A549 (cell line): ENCODE measurements at regions not wholly inside any gene's neighbourhood (a gene's known extent, or its start where the extent isn't known, plus 50 kb on each side); places are given as distances from the start of the nearest gene placed in this dataset.

ENCODE experiments used
- EP300 ChIP-seq, 2 experiments: fragments of >200 bp; sonication (Bioruptor Twin); formaldehyde crosslinking; IDR thresholded peaks; 2 replicates in 1 of 2; 3 replicates in 1 of 2; pipeline ENCODE4 v1.6.1; 2016 to 2017
- FOXS1 ChIP-seq: fragments of 250-450 bp; sonication (Bioruptor Pico); IDR thresholded peaks from 2 replicates; pipeline ENCODE4 v1.5.0; 2020; ENCODE audit warnings: mild to moderate bottlenecking, moderate library complexity
- HDAC2 ChIP-seq: fragments of 200-600 bp; sonication (generic); IDR thresholded peaks from 2 replicates; pipeline ENCODE4 v1.6.1; 2016
- MAFK ChIP-seq: fragments of 450-650 bp; IDR thresholded peaks from 2 replicates; pipeline ENCODE4 v1.6.1; 2014; ENCODE audit not compliant: partially characterized antibody
- POLR2A ChIP-seq: IDR thresholded peaks from 2 replicates; pipeline ENCODE4 v1.6.1; 2012; ENCODE audit warnings: mild to moderate bottlenecking, low read length
- RAD21 ChIP-seq, 2 experiments: fragments of >200 bp in 1 of 2; sonication (Bioruptor Twin) in 1 of 2; formaldehyde crosslinking in 1 of 2; IDR thresholded peaks in 1 of 2; conservative IDR thresholded peaks in 1 of 2; 2 replicates in 1 of 2; 3 replicates in 1 of 2; pipeline ENCODE4 v1.6.1; 2012 to 2018; ENCODE audit warnings: inconsistent platforms in 1 of 2
- TF ChIP-seq, protein P1 (sequence below): fragments of >200 bp; sonication (Bioruptor Twin); formaldehyde crosslinking; IDR thresholded peaks from 3 replicates; pipeline ENCODE4 v1.5.1; 2016
- TF ChIP-seq, protein P2 (sequence below): IDR thresholded peaks from 2 replicates; pipeline ENCODE4 v1.6.1; 2012
- TF ChIP-seq, protein P3 (sequence below): fragments of 450-650 bp; IDR thresholded peaks from 2 replicates; pipeline ENCODE4 v1.6.1; 2014; ENCODE audit warnings: antibody characterized with exemption
- TF ChIP-seq, protein P4 (sequence below): fragments of 200-600 bp; sonication (generic); IDR thresholded peaks from 2 replicates; pipeline ENCODE4 v1.6.1; 2016; ENCODE audit warnings: antibody characterized with exemption, mild to moderate bottlenecking, moderate library complexity

DNA sequence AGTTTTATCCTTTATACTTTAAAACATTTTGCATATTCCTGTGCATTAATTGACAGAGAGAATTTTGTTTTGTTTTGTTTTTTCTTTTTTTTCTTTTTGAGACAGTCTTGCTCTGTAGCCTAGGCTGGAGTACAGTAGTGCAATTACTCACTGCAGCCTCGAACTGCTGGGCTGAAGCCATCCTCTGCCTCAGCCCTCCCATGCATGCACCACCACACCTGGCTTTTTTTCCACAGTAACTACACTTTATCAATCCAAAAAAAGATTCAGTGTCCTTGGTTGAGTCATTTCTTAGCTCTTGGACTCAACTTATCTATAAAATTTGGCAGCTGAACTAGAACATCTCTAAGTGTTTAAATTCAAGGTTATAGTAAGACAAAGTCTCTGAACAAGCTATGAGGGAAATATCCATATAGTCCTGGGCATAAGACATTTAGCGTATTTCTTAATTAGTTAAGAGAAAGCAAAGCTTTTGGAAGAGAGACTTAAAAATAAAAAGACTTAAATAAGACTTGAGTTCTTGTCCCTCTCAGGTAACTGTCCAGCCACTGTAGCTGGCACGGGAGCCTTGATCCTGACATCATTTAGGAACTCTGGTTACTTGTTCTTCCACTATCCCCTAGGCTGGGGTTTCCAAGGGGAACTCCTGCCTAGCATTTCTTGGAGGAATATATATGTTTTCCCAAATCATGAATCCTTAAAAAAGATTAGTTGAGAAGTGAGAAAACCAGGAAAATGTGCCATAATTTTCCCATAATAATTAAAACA, 300.1 kb downstream of the HACE1 start:
- TF ChIP-seq, protein P1, sequence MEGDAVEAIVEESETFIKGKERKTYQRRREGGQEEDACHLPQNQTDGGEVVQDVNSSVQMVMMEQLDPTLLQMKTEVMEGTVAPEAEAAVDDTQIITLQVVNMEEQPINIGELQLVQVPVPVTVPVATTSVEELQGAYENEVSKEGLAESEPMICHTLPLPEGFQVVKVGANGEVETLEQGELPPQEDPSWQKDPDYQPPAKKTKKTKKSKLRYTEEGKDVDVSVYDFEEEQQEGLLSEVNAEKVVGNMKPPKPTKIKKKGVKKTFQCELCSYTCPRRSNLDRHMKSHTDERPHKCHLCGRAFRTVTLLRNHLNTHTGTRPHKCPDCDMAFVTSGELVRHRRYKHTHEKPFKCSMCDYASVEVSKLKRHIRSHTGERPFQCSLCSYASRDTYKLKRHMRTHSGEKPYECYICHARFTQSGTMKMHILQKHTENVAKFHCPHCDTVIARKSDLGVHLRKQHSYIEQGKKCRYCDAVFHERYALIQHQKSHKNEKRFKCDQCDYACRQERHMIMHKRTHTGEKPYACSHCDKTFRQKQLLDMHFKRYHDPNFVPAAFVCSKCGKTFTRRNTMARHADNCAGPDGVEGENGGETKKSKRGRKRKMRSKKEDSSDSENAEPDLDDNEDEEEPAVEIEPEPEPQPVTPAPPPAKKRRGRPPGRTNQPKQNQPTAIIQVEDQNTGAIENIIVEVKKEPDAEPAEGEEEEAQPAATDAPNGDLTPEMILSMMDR = no peak
- TF ChIP-seq, protein P2, sequence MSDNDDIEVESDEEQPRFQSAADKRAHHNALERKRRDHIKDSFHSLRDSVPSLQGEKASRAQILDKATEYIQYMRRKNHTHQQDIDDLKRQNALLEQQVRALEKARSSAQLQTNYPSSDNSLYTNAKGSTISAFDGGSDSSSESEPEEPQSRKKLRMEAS = no peak
- no peak for TF ChIP-seq RAD21 (conservative IDR thresholded peaks at IDR 0.05 in 1 of 2, IDR thresholded peaks at IDR 0.05 in 1 of 2)
- TF ChIP-seq EP300 (IDR thresholded peaks at IDR 0.05) = no peak
- TF ChIP-seq HDAC2 = no peak
- no peak for TF ChIP-seq POLR2A
- TF ChIP-seq MAFK = no peak
- TF ChIP-seq, protein P3, sequence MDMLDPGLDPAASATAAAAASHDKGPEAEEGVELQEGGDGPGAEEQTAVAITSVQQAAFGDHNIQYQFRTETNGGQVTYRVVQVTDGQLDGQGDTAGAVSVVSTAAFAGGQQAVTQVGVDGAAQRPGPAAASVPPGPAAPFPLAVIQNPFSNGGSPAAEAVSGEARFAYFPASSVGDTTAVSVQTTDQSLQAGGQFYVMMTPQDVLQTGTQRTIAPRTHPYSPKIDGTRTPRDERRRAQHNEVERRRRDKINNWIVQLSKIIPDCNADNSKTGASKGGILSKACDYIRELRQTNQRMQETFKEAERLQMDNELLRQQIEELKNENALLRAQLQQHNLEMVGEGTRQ = no peak
- TF ChIP-seq FOXS1 = no peak
- TF ChIP-seq, protein P4, sequence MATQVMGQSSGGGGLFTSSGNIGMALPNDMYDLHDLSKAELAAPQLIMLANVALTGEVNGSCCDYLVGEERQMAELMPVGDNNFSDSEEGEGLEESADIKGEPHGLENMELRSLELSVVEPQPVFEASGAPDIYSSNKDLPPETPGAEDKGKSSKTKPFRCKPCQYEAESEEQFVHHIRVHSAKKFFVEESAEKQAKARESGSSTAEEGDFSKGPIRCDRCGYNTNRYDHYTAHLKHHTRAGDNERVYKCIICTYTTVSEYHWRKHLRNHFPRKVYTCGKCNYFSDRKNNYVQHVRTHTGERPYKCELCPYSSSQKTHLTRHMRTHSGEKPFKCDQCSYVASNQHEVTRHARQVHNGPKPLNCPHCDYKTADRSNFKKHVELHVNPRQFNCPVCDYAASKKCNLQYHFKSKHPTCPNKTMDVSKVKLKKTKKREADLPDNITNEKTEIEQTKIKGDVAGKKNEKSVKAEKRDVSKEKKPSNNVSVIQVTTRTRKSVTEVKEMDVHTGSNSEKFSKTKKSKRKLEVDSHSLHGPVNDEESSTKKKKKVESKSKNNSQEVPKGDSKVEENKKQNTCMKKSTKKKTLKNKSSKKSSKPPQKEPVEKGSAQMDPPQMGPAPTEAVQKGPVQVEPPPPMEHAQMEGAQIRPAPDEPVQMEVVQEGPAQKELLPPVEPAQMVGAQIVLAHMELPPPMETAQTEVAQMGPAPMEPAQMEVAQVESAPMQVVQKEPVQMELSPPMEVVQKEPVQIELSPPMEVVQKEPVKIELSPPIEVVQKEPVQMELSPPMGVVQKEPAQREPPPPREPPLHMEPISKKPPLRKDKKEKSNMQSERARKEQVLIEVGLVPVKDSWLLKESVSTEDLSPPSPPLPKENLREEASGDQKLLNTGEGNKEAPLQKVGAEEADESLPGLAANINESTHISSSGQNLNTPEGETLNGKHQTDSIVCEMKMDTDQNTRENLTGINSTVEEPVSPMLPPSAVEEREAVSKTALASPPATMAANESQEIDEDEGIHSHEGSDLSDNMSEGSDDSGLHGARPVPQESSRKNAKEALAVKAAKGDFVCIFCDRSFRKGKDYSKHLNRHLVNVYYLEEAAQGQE = no peak
